Stimulated activated CD8-positive, alpha-beta memory T cell treated with anti-CD3 and anti-CD28 coated beads, Interleukin-4, amount 100 ng/mL, for 48 hours (primary cell): ENCODE measurements at regions not wholly inside any gene's neighbourhood (a gene's known extent, or its start where the extent isn't known, plus 50 kb on each side); places are given as distances from the start of the nearest gene placed in this dataset.
A peak's percentile ranks its signal among the peaks of the same experiment; 100 is the strongest.

ENCODE experiments used
- DNase-seq: peaks from one replicate; pipeline ENCODE4 v3.0.0-alpha.2; 2020

DNA sequence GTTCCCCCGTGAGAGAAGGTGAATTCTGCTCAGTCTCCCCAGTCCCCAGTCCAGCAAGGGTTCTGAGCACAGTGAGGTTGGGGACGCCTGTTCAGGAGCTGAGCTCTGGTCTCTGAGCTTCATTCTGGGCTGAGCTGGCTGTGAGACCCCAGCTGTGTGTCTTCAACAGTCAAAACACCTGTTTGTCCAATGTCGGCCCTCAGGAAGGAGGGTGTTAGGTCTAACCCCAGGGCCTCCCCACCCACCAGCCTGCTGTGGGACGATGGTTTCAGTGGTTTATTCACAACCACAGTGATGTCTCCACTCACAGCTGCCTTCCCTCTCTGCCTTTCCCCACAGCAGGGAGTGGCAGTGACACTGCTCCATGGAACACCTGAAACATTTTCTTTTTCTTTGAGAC, 1282.9 kb downstream of the TBC1D22A start:
- peak; percentile 26 for DNase-seq

DNA sequence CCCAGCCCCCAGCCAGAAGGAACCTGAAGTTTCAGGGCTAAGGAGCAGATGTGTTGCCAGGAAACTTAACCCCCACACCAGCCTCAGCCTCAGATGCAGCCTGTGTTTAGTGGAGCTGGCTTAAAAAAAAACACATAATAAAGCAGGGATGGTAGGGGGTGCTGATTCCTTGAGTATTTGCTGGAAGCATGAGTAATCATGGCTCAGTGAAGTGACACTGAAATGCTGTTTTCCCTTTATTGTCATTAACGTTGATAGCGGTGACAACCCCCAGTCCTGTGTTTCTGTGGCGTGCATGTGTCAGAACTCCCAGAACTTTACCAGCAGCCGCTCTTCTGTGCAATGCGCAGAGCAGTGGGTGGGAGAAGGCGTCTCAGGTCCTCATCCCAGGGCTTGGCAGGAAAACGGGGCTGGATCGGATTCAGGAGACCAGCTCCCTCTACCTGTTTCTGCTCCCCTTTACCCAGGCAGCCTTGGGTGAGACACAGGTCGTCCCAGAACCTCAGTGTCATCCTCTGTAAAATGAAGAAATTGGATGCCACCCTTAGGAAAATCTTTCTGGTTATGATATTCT, 1282.1 kb downstream of the TBC1D22A start:
- DNase-seq: no peak

DNA sequence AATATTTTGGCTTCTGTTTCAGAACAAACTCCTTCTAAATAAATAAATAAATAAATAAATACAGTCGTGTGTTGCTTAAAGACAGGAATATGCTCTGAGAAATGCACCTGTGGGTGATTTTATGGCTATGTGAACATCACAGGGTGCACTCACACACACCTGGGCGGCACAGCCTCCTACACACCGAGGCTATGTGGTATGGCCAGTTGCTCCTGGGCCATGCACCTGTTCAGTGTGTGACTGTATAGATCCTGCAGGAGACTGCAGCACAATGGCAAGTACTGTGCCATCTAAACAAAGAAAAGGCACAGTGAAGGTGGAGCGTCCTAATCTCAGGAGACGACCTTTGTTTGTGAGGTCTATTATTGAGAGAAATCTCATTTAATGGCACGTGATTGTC, 1281.1 kb downstream of the TBC1D22A start:
- no peak for DNase-seq

DNA sequence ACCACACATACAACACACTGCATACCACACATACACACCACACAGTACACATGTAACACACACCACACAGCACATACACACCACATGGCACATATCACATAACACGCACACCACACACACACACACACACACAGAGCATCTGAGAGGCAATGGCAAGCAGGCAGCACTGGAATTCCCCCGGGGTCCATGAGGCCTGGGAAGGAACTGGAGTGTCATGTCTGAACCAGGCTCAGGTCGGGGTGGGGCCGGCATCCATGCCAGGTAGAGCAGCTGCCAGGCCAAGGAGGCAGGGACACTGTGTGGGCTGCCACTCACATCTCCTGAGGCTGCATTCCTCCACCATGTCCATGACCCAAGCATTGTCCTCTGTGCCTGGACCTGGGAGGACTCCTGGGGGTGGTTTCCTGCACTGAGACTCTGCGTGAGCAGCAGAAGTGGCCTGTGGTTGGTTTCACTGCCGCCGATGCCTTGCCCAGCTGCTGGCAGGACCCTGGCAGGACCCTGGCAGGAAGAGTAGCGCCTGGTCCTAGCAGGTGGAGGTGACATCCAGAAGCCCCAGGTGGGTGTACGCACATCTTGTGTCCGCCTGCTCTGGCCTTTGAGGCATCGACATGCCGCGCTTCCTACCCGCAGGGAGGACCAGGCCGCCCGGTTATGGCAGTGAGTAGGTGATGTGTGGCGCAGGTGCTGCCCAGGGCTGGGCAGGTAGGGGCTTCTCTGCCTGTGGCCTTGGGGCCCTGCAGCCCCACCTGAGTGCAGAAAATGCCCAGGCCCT, 1280.4 kb downstream of the TBC1D22A start:
- no peak for DNase-seq

DNA sequence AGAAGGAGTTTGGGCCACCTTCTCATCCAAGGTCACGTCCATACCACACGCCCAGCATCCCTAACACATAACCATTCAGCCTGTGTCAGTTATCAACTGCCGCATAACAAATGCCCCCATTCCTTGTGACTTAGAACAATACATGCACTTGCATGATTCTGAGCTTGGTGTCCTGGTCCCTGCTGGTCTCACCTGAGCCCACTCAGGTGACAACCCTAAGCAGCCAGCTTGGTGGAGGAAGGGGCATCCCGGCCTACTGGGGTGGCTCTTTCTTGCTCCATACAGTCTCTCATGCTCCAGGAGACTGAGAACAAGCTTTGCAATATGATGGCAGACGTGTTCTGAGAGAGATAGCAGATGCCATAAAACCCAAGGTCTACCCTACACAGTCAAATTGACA, 1276.9 kb downstream of the TBC1D22A start:
- no peak for DNase-seq

DNA sequence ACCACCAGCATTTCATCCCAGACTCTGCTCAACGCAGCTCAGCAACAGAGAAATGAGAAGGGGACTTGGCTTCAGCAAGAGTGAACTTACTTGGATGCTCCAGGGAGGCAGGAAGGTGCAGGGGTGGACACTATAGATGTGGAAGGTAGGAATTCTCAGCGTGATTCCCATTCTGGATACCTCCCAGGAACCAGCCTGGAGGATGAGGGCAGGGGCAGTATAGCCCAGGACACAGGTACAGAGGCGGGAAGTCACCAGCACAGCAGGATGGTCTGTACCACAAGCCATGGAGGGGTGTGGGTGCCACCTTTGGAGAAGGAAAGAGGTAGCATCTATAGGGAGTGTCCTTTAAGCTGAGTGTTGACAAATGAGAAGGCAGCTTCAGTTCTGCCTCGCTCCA, 1275.2 kb downstream of the TBC1D22A start:
- DNase-seq: no peak

DNA sequence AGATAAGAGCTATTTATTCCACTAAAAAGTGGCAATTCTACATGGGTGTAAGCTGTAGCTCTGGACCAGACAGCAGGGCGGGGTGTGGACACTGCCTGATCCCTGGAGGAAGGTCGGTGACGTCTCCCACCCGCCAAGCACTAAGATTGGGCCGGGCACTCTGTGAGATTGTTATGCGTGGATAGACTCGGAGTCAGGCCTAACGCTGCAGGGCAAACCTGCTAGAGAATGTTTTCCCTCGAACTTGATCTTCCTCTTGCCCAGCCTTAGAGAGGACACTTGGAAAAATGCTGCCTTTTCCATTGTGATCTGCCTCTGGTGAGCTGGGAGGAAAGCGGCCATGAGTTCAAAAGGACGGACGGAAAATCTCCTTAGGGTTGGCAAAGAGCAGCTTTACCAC, 1273.4 kb downstream of the TBC1D22A start:
- DNase-seq: no peak

DNA sequence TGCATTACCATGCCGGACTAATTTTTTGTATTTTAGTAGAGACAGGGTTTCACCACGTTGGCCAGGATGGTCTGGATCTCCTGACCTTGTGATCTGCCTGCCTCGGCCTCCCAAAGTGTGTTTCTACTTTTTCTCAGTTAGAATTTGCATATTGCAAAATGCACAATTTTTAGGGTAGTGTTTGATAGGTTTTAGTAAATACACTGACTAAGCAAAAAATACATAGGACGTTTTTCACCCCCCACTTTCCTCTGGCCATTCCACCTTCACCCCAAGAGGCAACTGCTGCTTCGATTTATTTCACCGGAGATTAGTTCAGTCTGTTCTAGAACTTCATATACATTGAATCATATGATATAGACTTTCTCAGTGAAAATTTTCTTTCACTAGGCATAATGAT, 1269.1 kb downstream of the TBC1D22A start:
- DNase-seq: no peak

DNA sequence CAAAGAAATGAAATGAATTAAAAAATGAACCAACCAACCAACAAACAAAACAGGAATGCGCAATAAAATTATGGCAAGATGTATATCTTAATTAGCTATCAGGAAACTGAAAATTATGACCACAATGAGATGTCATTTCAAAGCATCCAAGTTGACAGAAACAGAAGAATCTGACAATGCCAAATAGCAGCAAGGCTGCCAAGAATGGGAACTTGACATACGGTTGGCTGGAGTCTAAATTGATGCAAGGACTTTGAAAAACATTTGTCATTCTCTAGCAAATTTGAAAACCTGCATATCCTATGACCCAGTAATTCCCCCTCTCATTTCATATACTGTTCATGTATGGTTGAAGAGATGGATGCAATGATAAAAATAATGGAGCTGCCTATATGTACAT, 1262.6 kb downstream of the TBC1D22A start:
- DNase-seq: no peak

DNA sequence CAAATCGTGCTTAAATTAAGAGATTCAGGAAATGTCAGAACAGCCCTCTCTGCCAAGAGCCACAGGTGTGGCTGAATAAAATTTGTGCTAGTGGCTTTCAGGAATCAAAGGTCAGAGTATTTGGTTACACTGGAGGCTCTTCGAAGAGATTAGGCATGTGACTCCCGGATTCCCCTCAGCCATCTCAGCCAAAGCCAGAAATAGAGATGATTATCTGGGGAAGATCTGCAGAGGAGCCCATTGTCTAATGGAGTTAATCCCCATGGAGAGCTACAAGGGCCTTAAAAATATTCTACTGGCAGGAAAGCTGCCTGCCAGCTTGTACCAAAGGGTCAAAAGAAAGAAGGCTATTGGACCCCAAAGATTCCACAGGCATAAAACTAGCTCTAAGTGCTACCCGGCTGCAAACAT, 1259.5 kb downstream of the TBC1D22A start:
- no peak for DNase-seq

DNA sequence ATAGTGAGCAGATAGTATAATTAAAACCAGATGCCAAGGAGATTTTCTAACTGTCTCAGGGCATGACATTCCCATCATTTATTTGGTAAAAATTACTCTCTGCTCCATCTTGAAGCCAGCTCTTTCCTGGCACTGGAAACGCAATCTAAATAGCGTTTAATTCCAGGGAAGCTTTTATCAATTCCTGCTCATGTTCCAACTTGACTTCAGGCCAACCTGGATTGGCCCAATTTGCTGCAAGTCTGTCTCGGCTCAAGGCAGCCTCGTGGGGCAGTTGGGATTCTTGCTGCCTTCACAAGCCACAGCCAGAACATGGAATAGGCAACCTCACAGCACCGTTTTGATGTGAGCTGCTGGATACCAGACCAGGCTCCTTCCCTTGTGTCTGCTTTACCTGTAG, 1255.9 kb downstream of the TBC1D22A start:
- DNase-seq: no peak

DNA sequence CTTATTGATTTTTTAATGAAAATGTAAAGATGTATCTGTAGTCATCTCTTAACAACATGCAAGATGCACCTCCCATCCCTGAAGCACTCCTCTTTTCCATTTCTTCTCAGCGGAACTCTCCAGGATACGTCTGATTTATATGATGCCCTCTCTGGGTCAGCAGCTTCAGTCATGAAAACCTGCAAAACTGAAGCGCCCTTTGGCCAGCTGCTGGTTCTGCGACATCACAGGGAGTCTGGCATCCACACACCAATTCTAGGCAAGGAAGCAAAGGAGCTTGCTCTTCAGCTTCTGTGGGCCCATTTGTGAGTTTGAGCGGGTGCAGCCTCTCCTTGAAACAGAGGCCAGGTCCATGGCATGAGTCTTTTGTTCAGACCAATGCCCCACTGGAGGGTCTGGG, 1253.3 kb downstream of the TBC1D22A start:
- no peak for DNase-seq

DNA sequence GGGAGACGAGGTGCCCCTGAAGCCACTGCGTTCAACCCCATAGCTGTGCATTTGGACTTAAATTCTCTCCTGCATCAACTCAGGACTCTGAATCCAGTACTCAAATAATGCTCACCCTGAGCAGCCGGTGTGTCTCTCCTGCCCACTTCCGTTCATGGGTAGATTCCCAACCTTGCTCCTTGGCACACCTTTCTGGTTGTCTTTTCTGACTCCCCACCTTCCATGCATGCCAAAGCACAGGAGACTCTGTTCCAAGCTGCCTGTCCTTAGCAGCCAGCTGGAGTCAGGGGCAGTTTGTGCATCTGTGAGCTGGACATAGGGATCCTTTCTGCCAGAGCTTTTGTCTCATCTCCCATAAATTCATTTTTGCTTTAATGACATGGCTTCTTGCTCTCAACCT, 1242.5 kb downstream of the TBC1D22A start:
- no peak for DNase-seq

DNA sequence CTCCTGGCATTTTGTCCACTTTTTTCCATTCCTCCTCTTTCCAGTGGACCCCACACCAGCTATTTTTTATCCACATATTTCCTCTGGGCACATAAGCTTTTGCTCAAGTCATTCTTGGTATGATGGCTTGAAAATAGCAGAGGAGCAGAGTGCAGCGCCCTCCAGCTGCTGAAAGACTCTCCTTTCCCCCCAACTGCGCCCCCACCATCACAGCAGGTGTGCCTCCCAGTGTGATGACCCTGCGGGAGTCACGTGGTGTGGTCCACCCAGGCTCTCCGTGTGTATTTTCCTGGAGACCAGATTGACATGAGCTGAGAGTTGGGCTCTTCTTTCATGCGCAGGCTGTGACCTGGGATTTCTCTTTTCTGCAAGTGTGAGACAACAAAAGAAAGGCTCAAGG, 1241.6 kb downstream of the TBC1D22A start:
- DNase-seq: no peak

DNA sequence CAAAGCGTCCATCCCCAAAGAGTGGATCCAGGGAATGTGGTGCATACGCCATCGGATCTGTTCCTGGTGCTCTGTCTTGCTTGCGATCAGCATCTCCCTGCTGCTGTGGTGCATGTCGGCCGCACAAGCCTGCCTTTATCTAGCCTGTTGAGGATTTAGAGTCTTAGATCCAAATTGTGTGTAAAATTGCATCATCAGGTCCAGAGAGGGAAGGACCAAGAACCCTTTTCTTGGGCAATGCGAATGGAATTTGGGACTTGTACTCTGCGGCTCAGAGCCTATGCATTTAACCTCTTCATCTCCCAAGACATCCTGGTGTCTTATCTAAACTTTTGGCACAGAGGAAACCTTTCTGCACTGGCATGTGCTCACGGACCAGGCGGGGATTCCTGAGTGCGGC, 1238.7 kb downstream of the TBC1D22A start:
- no peak for DNase-seq

DNA sequence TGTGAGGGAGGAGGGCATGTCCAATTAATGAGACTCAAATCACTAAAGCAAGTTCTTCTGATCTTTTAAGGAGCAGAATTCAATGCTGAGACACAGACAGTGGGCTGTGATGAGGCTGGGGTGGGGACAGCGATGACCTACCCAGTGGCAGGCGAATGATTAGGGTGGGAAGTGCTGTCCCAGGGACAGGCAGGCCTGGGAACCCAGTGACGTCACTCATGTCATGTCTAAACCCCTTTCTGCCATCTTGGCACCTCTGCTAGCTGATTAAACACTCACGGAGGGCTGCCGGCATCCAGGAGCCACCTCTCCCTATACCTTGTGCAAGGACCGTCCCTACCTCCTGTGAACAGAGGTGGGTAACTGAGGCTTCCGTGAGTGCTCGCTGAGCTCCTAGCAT, 1235.2 kb downstream of the TBC1D22A start:
- no peak for DNase-seq

DNA sequence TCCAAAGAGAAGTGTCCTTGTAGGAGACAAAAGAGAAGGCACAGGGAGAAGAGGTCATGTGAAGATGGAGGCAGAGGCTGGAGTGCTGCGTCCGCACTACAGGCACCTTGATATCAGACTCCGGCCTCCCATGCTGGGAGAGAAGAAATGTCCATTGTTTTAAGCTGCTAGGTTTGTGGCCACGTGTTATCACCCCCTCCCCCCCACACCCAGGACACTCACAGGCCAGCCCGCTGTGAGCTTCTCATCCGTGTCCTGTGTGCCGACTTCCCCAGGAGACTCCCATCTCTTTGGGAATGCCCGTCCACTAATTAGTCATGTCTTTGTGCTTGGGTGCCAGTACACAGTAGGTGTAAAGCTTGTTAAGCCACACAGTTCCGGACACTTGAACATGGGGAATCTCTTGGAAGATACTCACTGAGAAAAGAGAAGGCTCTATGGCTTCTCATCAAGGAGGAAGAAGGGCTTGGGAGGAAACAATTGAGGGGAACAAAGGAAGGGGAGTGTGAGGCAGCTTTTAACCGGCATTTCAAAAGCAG, 1234.7 kb downstream of the TBC1D22A start:
- no peak for DNase-seq

DNA sequence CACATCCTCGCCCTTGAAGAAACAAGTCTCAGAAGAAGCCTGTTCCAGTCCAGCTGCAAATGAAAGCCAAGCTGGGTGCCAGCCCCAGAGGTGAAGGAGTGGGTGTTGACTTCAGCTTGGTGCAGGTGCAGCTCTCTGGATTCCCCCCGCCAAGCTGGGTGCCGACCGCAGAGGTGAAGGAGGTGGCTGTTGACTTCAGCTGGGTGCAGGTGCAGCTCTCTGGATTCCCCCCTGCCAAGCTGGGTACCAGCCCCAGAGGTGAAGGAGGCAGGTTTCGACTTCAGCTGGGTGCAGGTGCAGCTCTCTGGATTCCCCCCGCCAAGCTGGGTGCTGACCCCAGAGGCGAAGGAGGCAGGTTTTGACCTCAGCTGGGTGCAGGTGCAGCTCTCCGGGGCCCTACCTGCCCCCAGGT, 1234.0 kb downstream of the TBC1D22A start:
- DNase-seq: no peak

DNA sequence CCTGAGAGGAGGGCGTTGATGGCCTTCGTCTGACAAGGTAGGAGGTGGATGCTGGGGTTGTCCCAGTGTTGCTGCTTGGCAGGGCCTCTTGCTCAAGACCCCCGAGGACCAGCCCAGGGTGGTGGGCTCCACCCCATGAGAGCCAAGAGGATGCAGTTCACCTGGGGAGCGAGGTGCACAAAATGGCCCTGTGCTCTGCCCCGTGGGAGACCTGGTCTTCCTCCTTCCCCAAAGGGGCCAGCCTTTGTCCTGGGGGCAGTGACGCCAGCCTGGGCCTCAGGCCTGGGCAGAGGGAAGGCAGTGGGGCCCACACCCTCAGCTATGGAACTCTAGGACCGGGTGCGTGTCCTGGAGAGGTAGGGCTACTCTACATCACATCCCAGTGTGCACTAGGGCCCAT, 1233.3 kb downstream of the TBC1D22A start:
- DNase-seq: no peak

DNA sequence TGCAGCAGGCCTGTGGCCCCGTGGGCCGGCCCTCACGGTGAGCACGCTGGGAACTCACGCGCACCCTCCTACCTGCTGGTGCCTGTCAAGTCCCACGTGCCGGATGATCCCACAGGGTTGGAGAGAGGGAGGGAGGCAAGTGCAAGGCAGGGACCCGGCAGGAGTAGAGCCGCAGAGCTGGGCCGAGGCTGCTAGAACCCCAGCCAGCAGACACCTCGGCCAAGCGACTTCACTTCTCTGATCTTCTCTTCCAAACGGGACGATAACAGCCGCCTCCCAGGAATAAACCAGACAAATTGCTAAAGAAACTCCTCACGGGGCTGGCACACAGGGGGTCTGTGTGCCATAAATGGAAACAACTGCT, 1232.8 kb downstream of the TBC1D22A start:
- DNase-seq: no peak

DNA sequence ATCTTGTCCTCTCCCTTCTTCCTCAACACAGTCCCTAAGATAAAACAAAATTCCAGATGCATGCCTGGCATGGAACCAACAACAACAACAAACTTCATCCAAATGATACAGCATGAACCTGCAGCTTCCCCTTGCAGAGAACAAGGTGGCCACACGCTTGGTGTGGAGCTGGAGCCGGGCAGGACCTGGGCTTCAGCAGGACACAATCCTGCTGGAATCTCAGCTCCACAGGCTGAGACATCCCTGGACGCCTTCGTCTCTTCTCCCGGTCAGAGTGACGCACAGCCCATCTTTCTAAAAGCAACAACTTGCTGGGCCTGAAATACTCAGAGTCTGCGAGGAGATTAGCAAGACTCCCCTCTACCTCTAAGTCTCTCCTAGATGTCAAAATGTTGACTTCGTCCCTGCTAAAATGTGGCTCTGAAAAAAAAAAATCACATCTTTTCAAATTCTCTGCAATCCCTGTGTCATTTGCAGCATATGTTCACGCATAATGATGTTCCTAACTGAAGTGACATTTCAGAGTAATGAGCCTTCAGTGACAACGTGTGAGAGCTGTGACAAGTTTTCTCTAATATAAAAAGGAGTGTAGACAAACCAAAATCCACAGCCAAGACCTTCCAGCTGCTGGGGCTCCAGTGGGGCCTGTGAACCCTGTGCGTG, 1232.3 kb downstream of the TBC1D22A start:
- DNase-seq: no peak

DNA sequence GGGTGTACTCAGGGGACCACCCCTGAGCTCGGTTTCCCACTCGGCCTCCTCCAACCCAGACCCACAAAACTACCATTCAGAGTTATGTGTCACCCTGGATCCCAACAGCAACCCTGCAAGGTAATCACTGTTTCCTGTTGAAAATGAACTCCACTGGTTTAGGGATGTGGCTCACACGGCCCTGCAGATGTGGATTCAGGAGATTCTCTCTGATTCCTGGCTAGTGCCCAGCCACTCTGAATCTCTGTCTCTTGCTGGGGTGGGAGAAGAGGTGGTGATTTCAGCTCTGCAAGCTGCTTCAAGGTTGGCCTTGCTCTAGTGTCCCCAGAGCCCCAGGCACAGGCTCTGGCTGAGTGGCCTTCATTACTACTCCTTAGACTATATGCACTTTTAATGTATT, 1231.6 kb downstream of the TBC1D22A start:
- no peak for DNase-seq

DNA sequence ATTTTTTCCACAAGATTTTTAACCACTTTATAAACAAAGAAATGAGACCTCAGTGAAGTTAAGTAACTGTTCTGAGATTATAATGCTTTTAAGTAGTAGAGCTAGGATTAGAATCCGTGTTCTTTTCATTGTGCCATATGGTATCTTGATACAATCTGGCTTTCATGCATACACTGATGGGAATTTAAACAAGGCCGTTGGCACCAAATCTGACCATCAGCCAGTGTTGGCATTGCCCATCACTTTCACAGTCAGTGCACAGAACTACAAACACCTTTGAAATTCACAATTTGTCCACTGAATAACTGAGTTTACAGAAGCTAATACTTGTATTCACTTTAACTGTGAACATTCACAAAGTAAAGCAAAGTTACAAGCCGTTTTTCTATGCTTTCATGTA, 1228.0 kb downstream of the TBC1D22A start:
- no peak for DNase-seq

DNA sequence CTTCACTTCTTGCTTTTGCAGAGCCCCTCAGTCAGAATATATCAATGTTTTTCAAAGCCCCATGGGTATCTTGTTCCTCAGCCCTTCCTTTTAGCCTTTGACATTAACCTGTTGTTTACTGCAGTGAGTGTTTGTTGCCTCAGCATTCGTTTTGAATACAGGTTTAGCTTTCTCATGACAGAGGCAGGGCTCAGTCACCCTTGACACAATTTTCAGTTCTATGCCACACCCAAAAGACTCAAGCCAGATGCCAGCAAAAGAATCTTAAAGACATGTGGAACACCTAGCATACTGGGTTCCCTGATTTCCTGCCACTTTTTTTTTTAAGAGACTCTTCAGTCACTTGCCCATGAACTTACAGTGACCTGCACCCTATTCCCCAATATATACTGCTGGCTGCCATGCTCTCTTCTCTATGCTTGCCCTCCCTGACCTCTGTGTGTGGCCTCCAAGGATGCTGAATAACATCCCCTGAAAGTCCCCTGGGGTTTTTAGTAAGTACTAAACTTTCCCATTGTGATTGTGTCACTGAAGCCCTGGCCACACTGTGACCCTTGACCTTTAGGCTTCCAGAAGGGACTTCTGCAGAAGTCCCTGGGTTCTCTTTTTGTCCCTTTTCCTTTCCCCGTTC, 1225.5 kb downstream of the TBC1D22A start:
- no peak for DNase-seq
